AG10803 (cell line): ENCODE measurements at regions not wholly inside any gene's neighbourhood (a gene's known extent, or its start where the extent isn't known, plus 50 kb on each side); places are given as distances from the start of the nearest gene placed in this dataset.

Source experiments
- DNase-seq: peaks from one replicate; pipeline ENCODE4 v3.0.0; 2010; ENCODE audit warnings: low read depth
- H3K4me3 ChIP-seq: 2 replicates; pipeline ENCODE4 v1.5.1; 2011; ENCODE audit warnings: mild to moderate bottlenecking, low read length, control low read depth
- CTCF ChIP-seq: conservative IDR thresholded peaks from 2 replicates; pipeline ENCODE4 v1.5.1; 2011; ENCODE audit warnings: mild to moderate bottlenecking, low read length, control low read depth, inconsistent platforms

- no peak for DNase-seq
- no peak for TF ChIP-seq CTCF
- H3K4me3 ChIP-seq = no peak overlapping the region
Observed at GRCh38 chr9:23254404-23255184, 571.4 kb downstream of the ELAVL2 start.

DNA sequence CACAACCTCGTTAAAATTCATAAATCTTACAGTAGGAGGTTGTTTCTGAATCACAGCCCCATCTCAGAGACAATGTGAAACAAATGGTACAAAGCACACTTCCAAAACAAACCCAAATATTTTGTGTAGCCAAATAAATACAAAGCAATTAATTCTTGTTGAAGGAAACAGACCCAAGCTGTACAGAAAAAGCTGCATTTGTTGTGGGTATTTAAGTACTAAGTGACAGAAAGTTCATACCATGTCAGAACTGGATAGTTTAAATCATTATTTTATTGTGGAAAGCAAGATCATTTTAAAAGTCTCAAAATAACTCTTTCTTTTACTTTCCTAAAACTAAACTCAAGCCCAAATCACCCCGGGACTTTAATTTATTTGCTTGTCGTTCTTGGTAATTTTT is 570.7 kb downstream of the ELAVL2 start:
- no peak overlapping the region for H3K4me3 ChIP-seq
- TF ChIP-seq CTCF = no peak
- DNase-seq = no peak

DNA sequence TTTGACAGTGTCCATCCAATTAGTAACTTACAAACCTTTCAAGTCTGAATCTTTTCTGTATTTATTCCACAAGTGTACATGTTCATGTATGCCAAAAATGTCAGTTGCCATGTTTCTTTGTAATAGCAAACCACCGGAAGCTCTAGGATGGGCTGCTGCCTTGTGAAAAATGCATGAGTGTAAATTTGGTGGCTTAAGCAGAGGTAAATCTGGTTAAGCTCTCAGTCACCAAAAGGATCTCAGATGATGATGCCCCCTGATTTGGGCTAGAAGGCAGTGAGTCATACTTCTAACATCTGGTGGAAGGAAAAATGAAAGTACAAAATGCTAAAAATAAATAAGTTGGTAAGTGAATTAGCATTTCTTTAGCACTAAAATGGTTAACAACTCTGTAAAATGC is 567.5 kb downstream of the ELAVL2 start:
- H3K4me3 ChIP-seq = no peak overlapping the region
- DNase-seq = no peak
- no peak for TF ChIP-seq CTCF

DNA sequence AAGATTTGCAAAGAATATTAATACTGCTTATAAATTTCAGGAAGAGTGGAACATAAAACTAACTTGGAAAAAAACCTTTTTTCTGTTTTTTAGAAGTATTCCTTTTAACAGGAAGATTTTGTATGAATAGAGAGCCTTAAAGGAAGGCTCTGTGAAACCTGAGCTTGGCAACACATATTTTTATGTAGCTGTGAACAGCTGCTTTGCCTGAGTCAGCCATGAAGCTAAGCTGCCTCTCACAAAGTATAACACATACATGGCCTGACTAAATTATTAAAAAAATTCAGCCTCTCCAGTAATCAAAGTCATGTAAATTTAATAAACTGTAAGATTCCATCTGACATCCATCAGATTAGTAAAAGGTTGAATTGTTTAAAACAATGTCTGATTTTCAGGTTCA is 547.5 kb downstream of the ELAVL2 start:
- H3K4me3 ChIP-seq = no peak overlapping the region
- no peak for TF ChIP-seq CTCF
- no peak for DNase-seq

- TF ChIP-seq CTCF = no peak
- DNase-seq = no peak
- H3K4me3 ChIP-seq = no peak overlapping the region
Observed at GRCh38 chr9:23287390-23287789, 538.6 kb downstream of the ELAVL2 start.

GRCh38 chr9:23288545-23288944 is 537.5 kb downstream of the ELAVL2 start:
- no peak for DNase-seq
- no peak overlapping the region for H3K4me3 ChIP-seq
- no peak for TF ChIP-seq CTCF

DNA sequence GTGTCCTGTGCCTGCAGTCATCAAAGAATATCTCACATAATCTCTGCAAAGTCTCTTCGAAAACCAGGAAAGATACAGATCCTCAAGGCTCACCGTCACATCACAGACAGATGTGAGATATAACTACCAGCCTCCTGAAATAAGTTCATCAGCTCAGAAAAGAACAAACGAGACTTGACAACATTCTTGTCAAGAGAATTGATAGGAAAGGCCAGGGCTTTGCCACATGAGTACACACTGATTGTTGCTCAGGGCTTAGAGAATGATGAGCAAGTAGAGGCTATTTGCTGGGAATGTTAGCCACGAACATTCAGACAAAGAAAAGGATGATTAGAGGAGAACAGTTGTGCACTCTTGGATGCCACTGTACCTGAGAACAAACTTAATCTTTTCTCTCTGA is 535.1 kb downstream of the ELAVL2 start:
- no peak for DNase-seq

More for the DNA sequence above, 535.1 kb downstream of the ELAVL2 start:
- no peak overlapping the region for H3K4me3 ChIP-seq
- no peak for TF ChIP-seq CTCF
